ENCODE measurements at regions not wholly inside any gene's neighbourhood (a gene's known extent, or its start where the extent isn't known, plus 50 kb on each side); places are given as distances from the start of the nearest gene placed in this dataset.
"Not testable (repeated sequence)": the region's sequence is repeated elsewhere in the genome, so short reads cannot be mapped to it uniquely, and the experiment has no call there.

DNA sequence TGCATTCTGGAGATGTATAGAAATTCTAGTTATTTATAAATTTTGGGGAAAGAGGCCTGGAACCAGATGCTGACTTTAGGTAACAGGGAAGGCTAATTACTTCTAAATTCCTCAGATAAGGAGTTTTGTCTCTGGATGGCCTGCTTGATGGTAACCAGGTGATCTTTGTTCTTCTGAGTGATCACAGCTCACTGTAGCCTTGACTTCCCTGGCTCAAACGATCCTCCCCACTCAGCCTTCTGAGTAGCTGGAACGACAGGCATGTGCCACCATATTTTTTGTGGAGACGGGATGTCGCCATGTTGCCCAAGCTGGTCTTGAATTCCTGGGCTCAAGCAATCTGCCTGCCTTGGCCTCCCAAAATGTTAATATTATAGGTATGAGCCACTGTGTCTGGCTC lies 54.4 kb upstream of the MSH6 start:
- no peak for DNase-seq

DNA sequence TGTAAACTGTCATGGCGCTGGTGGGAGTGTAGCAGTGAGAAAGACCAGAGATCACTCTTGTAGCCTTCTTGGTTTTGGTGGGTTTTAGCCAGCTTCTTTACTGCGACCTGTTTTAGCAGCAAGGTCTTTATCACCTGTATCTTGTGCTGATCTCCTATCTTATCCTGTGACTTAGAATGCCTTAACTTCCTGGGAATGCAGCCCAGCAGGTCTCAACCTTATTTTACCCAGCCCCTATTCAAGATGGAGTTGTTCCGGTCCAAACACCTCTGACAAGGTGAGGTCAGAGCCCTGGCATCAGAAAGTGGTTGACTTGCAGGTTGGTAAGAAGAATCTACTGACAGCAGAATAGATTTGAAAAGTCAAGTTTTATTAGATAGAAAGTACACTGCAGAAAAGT lies 55.0 kb upstream of the MSH6 start:
- DNase-seq: no peak

DNA sequence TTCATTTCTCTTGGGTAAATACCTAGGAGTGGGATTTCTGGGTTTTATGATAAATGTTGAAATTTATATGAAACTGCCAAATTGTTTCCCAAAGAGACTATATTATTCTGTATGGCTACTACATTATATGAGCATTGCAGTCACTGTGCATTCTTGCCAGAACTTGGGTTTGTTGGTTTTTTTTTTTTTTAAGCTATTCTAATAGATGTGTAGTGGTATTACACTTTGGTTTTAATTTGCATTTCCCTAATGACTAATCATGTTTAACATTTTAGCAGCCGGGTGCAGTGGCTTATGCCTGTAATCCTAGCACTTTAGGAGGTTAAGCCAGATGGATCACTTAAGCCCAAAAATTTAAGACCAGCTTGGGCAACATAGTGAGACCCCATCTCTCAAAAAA lies 56.0 kb upstream of the MSH6 start:
- not testable (repeated sequence) for DNase-seq

DNA sequence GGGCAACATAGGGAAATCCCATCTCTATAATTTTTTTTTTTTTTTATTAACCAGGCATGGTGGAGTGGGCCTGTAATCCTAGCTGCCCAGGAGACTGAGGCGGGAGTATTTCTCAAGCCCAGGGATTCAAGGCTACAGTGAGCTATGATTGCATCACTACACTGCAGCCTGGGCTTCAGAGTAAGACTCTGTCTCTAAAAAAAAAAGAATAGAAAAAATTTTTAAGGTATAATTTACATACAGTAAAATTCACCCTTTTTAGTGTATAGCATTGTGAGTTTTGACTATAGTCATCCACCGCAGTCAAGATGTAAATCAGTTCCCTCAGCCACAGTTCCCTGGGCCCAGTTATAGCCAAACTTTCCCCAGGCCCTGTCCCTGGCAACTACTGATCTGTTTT lies 57.1 kb upstream of the MSH6 start:
- DNase-seq: no peak

DNA sequence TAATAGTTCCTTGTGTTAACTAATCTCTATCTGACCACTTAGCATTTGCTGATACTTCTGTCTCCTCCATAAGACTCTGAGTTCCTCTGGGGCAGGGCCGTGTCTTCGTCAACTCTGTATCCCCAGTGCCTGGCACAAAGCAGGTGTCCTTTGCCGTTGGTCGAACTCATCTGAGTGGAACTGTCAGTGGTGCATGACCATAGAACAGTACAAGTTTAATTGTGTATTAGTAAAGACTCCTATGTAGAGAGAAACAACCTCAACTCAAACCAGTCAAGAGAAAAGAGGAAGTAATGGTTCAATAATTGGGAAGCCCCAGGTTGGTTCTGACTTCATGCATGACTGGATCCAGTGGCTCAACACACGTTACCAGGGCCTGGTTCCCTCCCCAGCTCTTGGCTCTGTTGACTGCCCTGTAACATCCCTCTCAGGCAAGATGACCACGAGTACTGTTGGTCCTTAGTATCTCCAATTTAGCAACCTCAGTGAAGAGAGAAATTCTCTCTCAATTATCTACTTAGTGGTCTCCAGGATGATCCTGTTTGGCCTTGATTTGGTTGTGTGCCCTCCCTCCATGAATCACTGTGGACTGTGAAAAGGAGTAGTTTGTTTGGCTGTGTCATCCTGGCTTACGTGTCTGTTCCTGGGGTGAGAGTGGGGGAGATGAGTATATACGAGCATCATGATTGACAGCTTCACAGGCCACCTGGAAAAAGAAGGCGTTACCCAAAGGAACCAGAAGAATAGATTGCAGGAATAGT lies 58.5 kb upstream of the MSH6 start:
- DNase-seq: no peak

DNA sequence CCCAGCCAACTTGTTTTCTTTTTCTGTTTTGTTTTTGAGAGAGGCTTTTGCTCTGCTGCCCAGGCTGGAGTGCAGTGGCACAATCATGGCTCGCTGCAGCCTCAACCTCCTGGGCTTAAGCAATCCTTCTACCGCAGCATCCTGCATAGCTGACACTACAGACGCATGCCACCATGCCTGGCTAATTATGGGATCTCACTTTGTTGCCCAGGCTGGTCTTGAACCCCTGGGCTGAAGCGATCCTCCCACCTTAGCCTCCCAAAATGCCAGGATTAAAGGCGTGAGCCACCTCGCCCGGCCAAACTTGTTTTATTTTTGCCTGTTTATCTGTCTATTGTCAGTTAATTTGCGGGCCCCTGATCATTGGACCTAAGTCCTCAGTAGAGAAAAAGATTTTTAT lies 61.6 kb upstream of the MSH6 start:
- DNase-seq: no peak

DNA sequence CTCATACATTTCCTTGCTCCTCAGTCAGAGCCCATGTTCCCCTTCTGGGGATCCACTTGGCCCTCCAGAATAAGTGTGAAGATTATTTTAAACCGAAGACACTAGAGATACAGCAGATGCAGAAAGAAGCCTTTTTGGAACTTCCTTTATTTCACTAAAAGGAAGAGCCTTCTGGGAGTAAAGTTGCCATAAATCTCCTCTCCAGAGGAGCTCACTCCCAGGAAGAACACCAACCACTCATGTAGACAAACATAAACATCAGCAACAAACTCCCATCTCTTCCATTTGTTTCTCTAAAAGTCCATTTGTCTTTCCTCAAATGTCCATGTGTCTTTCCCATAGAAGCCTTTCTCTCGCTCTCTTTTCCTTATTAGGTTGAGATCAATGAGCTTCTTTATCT lies 62.4 kb upstream of the MSH6 start:
- DNase-seq: no peak

DNA sequence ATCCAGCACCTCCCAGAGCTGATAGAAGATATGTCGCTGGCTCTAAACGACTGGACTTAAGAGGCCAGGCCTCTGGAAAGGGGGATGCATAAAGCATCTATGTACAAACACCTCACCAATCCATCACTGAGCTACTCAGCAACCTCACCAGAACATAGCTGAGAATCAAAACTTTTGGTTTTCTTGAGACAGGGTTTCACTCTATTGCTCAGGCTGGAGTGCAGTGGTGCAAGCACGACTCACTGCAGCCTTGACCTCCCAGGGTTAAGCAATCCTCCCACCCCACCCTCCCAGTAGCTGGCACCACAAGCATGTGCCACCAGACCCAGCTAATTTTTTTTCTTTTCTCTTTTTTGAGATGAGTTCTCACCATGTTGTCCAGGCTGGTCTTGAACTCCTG lies 62.9 kb upstream of the MSH6 start:
- DNase-seq: no peak

DNA sequence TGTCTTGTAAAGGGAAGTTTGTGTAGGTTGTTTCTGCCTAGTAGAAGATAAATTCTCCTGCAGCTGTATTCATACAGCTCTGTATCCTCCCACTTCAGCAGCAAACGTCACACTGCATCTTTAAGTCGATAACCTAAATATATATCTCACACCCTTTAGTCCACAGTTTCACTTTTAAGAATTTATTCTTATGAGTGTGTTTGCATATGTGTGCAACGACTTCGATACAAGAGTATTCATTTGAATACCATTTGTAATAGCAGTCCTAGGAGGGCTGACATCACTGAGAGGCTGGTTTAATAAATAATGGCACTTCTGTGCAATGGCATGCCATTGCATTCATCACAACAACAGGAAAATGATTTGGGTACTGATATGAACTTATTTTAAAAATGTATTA lies 63.8 kb upstream of the MSH6 start:
- no peak for DNase-seq

DNA sequence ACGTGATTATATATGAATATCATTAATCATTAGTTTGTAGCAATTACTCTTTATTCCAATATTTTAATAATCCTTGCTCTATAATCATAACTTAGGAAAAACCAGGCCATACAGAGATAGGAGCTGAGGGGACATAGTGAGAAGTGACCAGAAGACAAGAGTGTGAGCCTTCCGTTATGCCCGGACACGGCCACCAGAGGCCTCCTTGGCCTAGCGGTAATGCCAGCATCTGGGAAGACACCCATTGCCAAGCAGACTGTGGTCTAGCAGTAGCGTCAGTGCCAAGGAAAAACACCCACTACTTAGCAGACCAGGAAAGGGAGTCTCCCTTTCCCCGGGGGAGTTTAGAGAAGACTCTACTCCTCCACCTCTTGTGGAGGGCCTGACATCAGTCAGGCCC lies 66.6 kb upstream of the MSH6 start:
- not testable (repeated sequence) for DNase-seq

DNA sequence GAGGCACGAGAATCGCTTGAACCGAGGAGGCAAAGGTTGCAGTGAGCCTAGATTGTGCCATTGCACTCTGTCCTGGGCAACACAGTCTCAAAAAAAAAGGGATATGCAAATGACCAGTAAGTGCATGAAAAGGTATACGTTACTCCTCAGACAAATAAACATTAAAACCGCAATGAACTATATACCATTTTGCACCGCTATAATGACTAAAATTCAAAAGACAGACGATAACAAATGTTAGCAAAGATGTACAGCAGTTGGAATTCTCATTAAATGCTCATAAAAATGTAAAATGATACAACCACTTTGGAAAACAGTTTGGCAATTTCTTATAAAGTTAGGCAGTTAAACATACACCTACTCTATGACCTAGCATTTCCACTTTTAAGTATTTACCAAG lies 67.4 kb upstream of the MSH6 start:
- no peak for DNase-seq

DNA sequence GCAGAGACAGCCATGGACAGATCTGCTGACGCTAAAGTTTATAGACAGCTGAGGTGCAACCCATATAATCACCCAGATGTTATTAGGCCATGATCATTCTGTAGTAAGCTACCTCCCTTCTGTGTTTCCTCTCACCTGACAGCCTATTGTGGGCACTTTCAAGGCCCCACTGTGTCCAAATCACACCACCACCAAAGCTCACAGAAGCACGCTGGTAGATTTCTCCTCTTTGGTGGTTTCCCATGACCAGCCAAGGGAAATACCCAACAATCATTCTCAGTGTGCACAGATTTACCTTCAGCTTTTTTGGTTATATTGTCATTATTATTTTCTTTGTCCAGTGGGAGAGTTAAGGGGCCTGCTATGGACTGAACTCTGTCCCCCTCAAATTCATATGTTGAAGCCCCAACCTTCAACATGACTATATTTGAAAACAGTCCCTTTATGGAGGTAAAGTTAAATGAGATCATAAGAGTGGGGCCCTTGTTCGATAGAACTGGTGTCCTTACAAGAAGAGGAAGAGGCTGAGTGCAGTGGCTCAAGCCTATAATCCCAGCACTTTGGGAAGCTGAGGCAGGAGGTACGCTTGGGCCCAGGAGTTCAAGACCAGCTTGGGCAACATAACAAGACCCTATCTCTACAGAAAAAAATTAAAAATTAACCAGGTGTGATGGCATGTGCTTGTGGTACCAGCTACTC lies 74.0 kb upstream of the MSH6 start:
- no peak for DNase-seq

DNA sequence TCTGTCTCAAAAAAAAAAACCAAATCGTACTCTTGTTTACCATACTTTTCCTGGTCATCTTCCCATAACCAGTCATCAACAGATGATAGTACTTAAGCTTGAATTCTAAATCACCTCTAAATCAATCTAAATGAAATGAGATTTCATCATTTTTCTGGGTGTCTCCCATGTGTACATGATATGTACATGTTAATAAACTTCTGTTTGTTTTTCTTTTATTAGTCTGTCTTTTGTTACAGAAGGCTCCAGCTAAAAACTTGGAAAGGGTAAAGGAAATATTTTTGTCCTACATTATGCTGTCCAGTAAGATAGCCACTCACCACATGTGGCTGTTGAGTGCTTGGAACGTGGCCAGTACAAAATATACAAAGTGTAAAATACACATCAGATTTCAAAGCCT lies 78.7 kb upstream of the MSH6 start:
- DNase-seq: no peak

DNA sequence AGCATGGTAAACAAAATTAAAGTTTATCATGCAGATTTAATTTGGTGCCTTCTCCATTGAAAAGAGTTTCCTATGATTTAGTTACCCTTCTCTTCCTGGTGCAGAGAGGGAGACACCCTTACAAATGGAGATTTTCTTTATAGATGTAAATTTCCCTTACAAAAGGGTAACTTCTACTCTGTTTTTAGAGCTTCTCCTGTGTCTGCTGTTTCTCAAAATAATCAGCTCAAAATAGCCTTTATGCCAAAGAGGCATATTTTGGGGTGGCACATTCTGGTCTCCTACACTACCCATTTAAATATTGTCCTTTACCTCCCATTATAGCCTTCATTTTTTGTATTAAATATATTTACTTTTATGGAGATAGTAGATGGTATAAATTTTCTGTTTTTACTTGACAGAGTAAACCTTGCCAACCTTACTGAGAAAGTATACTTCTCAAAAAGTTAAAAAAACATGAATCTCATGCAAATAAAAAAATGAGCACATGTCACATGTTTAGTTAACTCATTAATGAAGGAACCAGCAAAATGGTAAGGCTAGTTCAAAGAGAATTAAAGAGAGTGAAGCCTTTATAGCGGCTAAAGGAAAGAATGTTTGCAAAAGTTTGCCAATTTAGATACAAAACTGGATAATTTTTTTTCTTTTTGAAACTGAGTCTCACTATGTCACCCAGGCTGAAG lies 83.3 kb upstream of the MSH6 start:
- no peak for DNase-seq

DNA sequence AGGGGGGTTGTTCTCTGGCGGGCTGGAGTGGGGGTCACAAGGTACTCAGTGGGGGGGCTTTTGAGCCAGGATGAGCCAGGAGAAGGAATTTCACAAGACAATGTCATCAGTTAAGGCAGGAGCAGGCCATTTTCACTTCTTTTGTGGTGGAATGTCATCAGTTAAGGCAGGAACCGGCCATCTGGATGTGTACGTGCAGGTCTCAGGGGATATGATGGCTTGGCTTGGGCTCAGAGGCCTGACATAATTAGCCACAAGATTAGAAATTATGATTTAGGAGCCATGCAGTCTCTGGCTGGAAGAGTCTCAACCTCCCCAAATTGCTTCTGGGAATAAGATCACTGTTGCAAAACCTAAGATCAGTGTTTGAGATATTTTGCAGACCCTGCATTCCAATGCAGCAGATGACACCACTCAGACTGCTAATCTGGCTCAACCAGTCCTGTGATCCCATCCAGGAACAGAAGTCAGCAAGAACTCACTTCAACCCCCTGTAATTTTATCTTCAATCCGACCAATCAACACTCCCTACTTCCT lies 84.4 kb upstream of the MSH6 start:
- DNase-seq: not testable (repeated sequence)

DNA sequence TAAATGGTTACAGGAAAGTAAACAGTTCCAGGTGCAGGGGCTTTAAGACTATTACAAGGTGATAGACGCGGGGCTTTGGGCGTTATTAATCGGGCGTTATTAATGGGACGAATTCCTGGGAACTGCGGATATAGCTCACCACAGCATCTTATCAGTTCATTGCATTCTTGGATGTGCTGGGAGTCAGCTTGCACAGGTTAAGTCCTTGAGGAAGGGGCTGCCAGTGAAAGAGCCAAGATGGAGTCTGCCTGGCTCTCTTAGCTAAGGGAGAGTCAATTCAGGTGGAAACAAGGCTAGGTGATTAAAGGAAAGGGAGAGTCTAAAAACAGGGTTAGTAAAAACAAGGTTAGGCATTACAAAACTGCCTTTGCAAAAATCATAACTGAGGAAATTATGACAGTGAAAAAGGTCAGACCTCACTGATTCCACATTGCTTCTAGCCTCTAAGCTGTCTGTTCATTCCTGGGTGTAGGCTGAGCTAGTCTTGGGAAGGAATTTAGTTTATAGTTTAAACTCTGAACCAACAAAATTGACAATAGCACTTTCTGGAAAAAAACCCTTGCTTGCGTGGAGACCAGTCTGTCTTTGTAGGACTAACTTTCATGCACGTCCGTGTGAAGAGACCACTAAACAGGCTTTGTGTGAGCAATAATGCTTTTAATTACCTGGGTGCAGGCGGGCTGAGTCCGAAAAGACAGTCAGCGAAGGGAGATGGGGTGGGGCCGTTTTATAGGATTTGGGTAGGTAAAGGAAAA lies 85.1 kb upstream of the MSH6 start:
- DNase-seq: not testable (repeated sequence)

DNA sequence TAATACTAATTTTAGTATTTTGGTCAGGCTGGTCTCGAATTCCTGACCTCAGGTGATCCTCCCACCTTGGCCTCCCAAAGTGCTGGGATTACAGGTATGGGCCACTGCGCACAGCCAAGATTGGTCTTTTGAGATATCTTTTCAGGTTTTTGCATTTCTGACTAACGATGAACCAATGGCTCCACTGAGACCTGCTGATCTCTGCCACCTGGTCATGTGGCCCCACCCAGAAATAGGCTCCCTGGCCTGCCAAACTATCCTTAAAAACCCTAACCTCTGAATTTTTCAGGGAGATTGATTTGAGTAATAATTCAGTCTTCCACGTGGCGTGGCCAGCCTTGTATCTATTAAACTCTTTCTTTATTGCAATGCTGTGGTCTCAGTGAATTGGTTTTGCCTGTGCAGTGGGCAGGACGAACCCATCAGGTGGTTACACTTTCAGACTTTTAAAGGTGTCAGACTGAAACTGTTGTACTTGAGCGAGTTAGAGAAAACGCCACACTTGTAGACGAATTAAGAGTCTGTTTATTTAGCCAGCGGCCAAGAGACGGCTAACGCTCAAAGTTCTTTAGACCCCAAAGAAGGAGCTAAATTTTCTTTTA lies 85.8 kb upstream of the MSH6 start:
- no peak for DNase-seq

DNA sequence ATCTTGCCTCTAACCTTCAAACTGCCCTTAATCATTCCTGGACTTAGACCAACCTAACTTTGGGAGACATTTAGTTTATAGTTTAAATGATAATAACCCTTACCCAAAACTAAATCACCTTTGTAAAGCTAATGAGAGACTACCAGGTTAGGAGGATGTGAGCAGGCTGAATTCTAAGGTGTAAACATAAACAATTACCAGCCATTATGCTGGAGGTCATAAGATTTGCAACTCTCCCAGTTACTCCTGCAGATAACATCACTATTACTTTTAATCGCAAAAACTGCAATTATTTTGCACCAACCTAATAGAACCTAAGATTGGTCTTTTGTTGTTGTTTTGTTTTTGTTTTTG lies 86.5 kb upstream of the MSH6 start:
- DNase-seq: no peak

DNA sequence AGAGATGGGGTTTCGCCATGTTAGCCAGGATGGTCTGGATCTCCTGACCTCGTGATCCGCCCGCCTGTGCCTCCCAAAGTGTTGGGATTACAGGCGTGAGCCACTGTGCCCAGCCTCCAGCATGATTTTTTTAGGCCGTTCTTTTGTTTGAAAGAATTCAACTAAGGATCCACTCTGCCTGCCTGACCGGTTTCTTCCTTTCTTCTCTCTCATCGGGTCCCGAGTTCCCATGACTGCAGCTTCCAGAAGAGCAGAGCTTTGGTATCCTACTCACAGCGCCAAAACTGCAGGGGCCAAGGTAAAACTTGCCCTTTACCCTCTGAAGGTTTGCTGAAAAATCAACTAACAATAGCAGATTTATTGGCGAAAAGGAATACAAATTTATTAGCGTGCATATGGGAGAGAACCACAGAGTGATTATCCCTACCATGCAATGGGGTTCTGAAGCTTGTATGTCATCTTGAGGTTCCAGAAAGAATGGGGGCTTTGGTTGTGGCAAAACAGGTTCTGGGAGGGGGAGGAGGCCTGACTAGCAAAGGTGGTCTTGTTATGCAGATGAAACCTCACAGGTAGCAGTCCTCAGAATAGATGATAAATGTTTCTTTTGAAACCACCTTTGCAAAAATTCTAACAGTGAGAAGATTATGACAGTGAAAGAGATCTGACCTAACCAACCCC lies 87.0 kb upstream of the MSH6 start:
- no peak for DNase-seq

DNA sequence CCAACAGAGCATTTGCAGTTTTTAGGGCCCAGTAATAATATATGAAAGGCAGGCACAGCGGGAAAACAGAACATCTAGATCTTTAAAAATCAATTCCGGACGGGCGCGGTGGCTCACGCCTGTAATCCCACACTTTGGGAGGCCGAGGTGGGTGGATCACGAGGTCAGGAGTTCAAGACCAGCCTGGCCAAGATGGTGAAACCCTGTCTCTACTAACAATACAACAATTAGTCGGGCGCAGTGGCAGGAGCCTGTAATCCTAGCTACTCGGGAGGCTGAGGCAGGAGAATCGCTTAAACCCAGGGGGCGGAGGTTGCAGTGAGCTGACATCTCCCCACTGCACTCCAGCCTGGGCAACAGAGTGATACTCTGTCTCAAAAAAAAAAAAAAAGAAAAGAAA lies 88.5 kb upstream of the MSH6 start:
- DNase-seq: not testable (repeated sequence)

DNA sequence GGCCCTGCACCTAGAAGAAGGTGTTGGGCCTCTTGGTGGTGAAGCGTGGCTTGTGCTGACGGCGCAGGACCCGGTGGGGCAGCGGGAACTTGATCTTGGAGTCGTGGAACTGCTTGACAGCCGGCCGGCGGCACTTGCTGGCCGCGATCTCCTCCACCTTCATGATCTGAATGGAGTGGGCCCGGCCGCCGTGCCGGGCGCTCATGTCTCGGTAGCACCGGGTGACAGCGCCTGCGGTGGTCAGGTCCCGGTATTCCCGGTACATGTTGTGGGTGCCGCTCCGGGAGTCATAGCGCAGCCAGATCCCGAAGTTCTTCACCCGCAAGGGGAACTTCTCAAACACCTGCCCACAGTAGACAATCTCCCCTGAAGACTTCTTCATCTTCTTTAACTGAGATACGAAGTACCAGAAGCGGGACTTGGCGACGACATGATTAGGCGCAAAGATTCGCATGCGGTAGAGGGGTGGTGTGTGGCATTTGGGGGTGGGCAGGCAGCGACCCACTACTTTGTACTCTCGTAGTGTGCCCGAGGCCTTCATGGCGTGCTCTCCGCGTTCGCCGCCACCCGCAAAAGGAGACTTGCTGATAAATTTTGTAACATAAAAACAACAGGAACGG lies 92.1 kb upstream of the MSH6 start:
- not testable (repeated sequence) for DNase-seq

DNA sequence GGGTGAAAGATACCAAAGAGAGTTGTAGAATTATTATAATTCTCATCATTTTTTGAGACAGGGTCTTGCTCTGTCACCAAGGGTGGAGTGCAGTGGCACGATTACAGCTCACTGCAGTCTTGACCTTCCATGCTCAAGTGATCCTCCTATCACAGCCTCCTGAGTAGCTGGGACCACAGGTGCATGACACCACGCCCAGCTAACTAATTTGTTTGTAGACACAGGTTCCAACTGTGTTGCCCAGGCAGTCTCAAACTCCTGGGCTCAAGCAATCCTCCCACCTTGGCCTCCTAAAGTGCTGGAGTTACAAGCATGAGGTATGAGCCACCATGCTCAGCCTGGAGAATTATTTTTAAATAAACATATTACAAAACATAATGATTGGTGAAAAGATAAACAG lies 92.8 kb upstream of the MSH6 start:
- DNase-seq: no peak
